ENCODE measurements at regions not wholly inside any gene's neighbourhood (a gene's known extent, or its start where the extent isn't known, plus 50 kb on each side); places are given as distances from the start of the nearest gene placed in this dataset.

DNA sequence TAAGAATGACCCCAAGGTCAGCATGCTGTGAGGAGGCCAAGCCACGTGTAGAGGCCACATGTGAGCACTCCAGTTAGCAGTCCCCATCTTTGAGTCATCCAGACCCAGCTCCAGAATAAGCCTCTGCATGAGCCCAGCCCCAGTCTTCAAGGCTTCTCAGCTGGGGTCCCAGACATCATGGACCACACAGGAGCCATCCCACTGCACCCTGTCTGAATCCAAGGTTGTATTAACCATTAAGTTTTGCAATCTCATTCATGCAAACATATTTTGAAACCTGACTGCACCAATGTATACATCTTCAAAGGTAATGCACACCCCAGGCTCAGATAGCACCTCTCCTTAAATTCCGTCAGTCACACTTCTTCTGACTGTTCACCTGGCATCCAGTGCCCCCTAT is 249.1 kb upstream of the CHRNA7 start:
- Histone ChIP-seq H3K4me3 (ENCODE audit: control insufficient read depth in 1 of 2, extremely low read depth in 1 of 2, low read length in 1 of 2) (no peak overlapping the region), H3K27me3 (replicated peaks in 1 of 2; ENCODE audit: control insufficient read depth in 2 of 2, extremely low read depth in 1 of 2, insufficient read depth in 2 of 2, low read length in 1 of 2) (peaks cover 4 to 18% of the 10 kb centered on the region in 2 experiments), H3K36me3 (ENCODE audit: control insufficient read depth in 2 of 2, extremely low read depth in 1 of 2, insufficient read depth in 1 of 2, low read length in 1 of 2) (no peaks in the 10 kb centered on the region), H3K4me1 (ENCODE audit: control insufficient read depth in 1 of 2, extremely low read depth in 1 of 2, insufficient read depth in 2 of 2, low read length in 2 of 2) (no peaks in the 10 kb centered on the region), H3K9me3 (no peaks in the 10 kb centered on the region), H3K27ac (ENCODE audit: low read length) (no peak overlapping the region)
- no peaks in the 10 kb centered on the region for H3K9me3 Mint-ChIP-seq
- ATAC-seq (replicated peaks in 1 of 4) (no peak), DNase-seq (no peak)
- H3K27ac Mint-ChIP-seq, result no peak overlapping the region
- WGBS (ENCODE audit: insufficient coverage), result 34% methylated on average over 2 of the region's 2 CpGs
- no peaks in the 10 kb centered on the region for H3K4me1 Mint-ChIP-seq
- ChIA-PET POLR2A (no interaction called here), CTCF (no interaction called here)
- peaks cover 17 to 35% of the 10 kb centered on the region in 2 donors for H3K27me3 Mint-ChIP-seq
- H3K36me3 Mint-ChIP-seq, result no peaks in the 10 kb centered on the region
- no peak overlapping the region for H3K4me3 Mint-ChIP-seq

DNA sequence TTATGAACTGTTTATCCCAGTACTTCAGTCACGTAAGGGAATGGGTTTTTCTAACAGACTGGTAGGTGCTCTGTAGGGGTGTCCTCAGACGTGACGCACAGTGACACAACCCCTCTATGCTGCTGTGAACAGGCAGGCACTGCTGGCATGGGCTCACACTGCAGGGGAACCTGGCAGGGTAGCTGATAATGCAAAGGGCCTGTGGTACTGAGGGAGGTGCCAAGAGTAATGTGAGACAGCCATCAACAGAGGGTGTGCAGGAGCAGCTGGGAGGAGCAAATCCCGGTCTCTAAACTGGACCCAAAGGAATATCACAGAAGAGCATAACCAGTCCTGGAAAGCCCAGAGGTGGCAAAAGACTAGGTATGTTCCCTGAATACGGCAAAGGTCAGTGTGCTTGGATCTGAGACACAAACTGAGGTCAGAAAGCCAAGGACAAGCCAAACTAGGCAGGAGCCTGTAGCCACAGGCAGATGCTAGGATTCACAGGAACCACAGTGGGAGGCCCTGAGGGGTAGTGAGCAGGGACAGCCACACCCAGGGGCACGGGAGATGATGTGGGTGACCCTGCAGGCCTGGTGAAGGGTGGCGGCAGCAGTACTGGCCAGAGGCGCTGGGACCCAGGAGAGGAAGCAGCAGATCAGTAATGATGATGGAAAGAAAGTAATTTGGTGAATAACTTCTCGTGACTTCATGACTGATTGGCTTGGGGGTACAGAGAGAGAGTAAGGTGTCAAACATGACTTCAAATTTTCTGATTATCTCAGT is 248.1 kb upstream of the CHRNA7 start:
- ChIA-PET POLR2A (no interaction called here), CTCF (no interaction called here)
- ATAC-seq (replicated peaks in 1 of 4) (no peak), DNase-seq (no peak)
- Histone ChIP-seq H3K36me3 (ENCODE audit: control insufficient read depth in 2 of 2, extremely low read depth in 1 of 2, insufficient read depth in 1 of 2, low read length in 1 of 2) (no peaks in the 10 kb centered on the region), H3K4me1 (ENCODE audit: control insufficient read depth in 1 of 2, extremely low read depth in 1 of 2, insufficient read depth in 2 of 2, low read length in 2 of 2) (no peaks in the 10 kb centered on the region), H3K9me3 (no peaks in the 10 kb centered on the region), H3K27ac (ENCODE audit: low read length) (no peak overlapping the region), H3K4me3 (ENCODE audit: control insufficient read depth in 1 of 2, extremely low read depth in 1 of 2, low read length in 1 of 2) (no peak overlapping the region), H3K27me3 (replicated peaks in 1 of 2; ENCODE audit: control insufficient read depth in 2 of 2, extremely low read depth in 1 of 2, insufficient read depth in 2 of 2, low read length in 1 of 2) (peaks cover 4 to 17% of the 10 kb centered on the region in 2 experiments)
- H3K27me3 Mint-ChIP-seq, result peaks cover 17 to 32% of the 10 kb centered on the region in 2 donors
- no peaks in the 10 kb centered on the region for H3K36me3 Mint-ChIP-seq
- H3K4me3 Mint-ChIP-seq, result no peak overlapping the region
- no peaks in the 10 kb centered on the region for H3K4me1 Mint-ChIP-seq
- H3K27ac Mint-ChIP-seq, result no peak overlapping the region
- no peaks in the 10 kb centered on the region for H3K9me3 Mint-ChIP-seq
- 68% methylated on average over 8 of the region's 9 CpGs for WGBS (ENCODE audit: insufficient coverage)

DNA sequence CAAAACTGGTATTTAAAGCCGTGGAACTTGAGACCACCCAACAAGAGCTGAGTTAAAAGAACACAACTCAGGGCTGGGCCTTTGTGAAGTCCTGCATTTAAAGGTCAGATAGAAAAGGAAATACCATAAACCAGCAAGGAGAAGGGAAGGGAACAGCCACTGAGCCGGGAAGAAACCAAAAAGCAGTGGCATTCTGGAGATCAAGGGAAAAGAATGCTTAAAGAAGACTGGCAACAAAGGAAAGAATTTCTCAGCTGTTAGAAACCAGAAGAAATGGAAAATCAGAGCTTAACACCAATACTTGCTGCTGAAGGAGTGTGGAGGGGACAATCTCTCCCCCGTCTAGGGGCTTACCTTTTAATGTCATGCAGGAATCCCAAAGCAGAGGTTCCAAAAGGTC is 247.4 kb upstream of the CHRNA7 start:
- ChIA-PET POLR2A (no interaction called here), CTCF (no interaction called here)
- H3K9me3 ChIP-seq, result no peaks in the 10 kb centered on the region
- H3K36me3 Mint-ChIP-seq, result no peaks in the 10 kb centered on the region
- H3K4me1 ChIP-seq (ENCODE audit: control insufficient read depth in 1 of 2, extremely low read depth in 1 of 2, insufficient read depth in 2 of 2, low read length in 2 of 2), result no peaks in the 10 kb centered on the region
- no peaks in the 10 kb centered on the region for H3K9me3 Mint-ChIP-seq
- H3K27me3 ChIP-seq (replicated peaks in 1 of 2; ENCODE audit: control insufficient read depth in 2 of 2, extremely low read depth in 1 of 2, insufficient read depth in 2 of 2, low read length in 1 of 2), result peaks cover 4 to 14% of the 10 kb centered on the region in 2 experiments
- H3K36me3 ChIP-seq (ENCODE audit: control insufficient read depth in 2 of 2, extremely low read depth in 1 of 2, insufficient read depth in 1 of 2, low read length in 1 of 2), result no peaks in the 10 kb centered on the region
- ATAC-seq (replicated peaks in 1 of 4) (no peak), DNase-seq (no peak)
- H3K4me3 Mint-ChIP-seq, result no peak overlapping the region
- no peak overlapping the region for H3K27ac Mint-ChIP-seq
- no peaks in the 10 kb centered on the region for H3K4me1 Mint-ChIP-seq
- peaks cover 12 to 25% of the 10 kb centered on the region in 2 donors for H3K27me3 Mint-ChIP-seq
- H3K27ac ChIP-seq (ENCODE audit: low read length), result no peak overlapping the region
- WGBS (ENCODE audit: insufficient coverage), result 54% methylated on average over 2 of the region's 3 CpGs
- H3K4me3 ChIP-seq (ENCODE audit: control insufficient read depth in 1 of 2, extremely low read depth in 1 of 2, low read length in 1 of 2), result no peak overlapping the region

- Histone ChIP-seq H3K27ac (ENCODE audit: low read length) (no peak overlapping the region), H3K9me3 (no peaks in the 10 kb centered on the region), H3K36me3 (ENCODE audit: control insufficient read depth in 2 of 2, extremely low read depth in 1 of 2, insufficient read depth in 1 of 2, low read length in 1 of 2) (no peaks in the 10 kb centered on the region), H3K4me3 (ENCODE audit: control insufficient read depth in 1 of 2, extremely low read depth in 1 of 2, low read length in 1 of 2) (no peak overlapping the region), H3K27me3 (replicated peaks in 1 of 2; ENCODE audit: control insufficient read depth in 2 of 2, extremely low read depth in 1 of 2, insufficient read depth in 2 of 2, low read length in 1 of 2) (peaks cover 2 to 6% of the 10 kb centered on the region in 2 experiments), H3K4me1 (ENCODE audit: control insufficient read depth in 1 of 2, extremely low read depth in 1 of 2, insufficient read depth in 2 of 2, low read length in 2 of 2) (no peaks in the 10 kb centered on the region)
- POLR2A ChIA-PET, result no interaction called here
- H3K4me3 Mint-ChIP-seq, result no peak overlapping the region
- CTCF ChIA-PET, result no interaction called here
- peaks cover 8 to 23% of the 10 kb centered on the region in 2 donors for H3K27me3 Mint-ChIP-seq
- ATAC-seq (replicated peaks in 1 of 4), result no peak
- no peaks in the 10 kb centered on the region for H3K4me1 Mint-ChIP-seq
- WGBS (ENCODE audit: insufficient coverage), result 63% methylated on average over 1 of the region's 4 CpGs
- no peak for DNase-seq
- no peak overlapping the region for H3K27ac Mint-ChIP-seq
- no peaks in the 10 kb centered on the region for H3K9me3 Mint-ChIP-seq
- no peaks in the 10 kb centered on the region for H3K36me3 Mint-ChIP-seq
Observed at GRCh38 chr15:31786360-31786759, 244.0 kb upstream of the CHRNA7 start.

DNA sequence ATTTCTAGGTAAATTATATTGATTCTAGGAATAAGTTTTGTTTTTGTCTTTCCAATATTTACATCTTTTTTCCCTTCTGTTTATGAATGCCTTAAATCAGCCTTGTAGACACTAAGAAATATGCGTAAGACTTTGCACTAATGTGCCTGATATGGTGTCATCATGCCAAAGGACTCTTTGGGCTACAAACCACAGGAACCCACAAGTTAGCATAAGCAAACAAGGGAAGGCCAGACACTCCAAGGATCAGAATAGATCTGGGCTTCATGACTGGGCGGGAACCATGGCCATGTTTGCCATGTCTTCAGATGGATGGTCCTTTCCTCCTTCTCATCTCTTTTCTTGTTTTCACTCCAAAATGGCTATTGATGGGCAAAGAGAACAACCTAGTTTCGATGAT is 242.2 kb upstream of the CHRNA7 start:
- H3K27ac Mint-ChIP-seq, result no peak overlapping the region
- DNase-seq (no peak), ATAC-seq (replicated peaks in 1 of 4) (no peak)
- POLR2A ChIA-PET, result no interaction called here
- 50% methylated on average over 2 of the region's 3 CpGs for WGBS (ENCODE audit: insufficient coverage)
- no peaks in the 10 kb centered on the region for H3K9me3 ChIP-seq
- no peak overlapping the region for H3K27ac ChIP-seq (ENCODE audit: low read length)
- no peaks in the 10 kb centered on the region for H3K4me1 ChIP-seq (ENCODE audit: control insufficient read depth in 1 of 2, extremely low read depth in 1 of 2, insufficient read depth in 2 of 2, low read length in 2 of 2)
- H3K4me3 ChIP-seq (ENCODE audit: control insufficient read depth in 1 of 2, extremely low read depth in 1 of 2, low read length in 1 of 2), result no peak overlapping the region
- H3K4me1 Mint-ChIP-seq, result no peaks in the 10 kb centered on the region
- no peaks in the 10 kb centered on the region for H3K36me3 Mint-ChIP-seq
- H3K27me3 Mint-ChIP-seq, result peaks cover 4 to 20% of the 10 kb centered on the region in 2 donors
- H3K4me3 Mint-ChIP-seq, result no peak overlapping the region
- CTCF ChIA-PET, result no interaction called here
- peaks cover 2 to 6% of the 10 kb centered on the region in 2 experiments for H3K27me3 ChIP-seq (replicated peaks in 1 of 2; ENCODE audit: control insufficient read depth in 2 of 2, extremely low read depth in 1 of 2, insufficient read depth in 2 of 2, low read length in 1 of 2)
- no peaks in the 10 kb centered on the region for H3K9me3 Mint-ChIP-seq
- no peaks in the 10 kb centered on the region for H3K36me3 ChIP-seq (ENCODE audit: control insufficient read depth in 2 of 2, extremely low read depth in 1 of 2, insufficient read depth in 1 of 2, low read length in 1 of 2)

GRCh38 chr15:31792611-31793199 is 237.6 kb upstream of the CHRNA7 start:
- no peaks in the 10 kb centered on the region for H3K9me3 Mint-ChIP-seq
- Histone ChIP-seq H3K4me1 (ENCODE audit: control insufficient read depth in 1 of 2, extremely low read depth in 1 of 2, insufficient read depth in 2 of 2, low read length in 2 of 2) (no peaks in the 10 kb centered on the region), H3K27ac (ENCODE audit: low read length) (no peak overlapping the region), H3K27me3 (replicated peaks in 1 of 2; ENCODE audit: control insufficient read depth in 2 of 2, extremely low read depth in 1 of 2, insufficient read depth in 2 of 2, low read length in 1 of 2) (peaks cover 0 to 13% of the 10 kb centered on the region in 2 experiments), H3K36me3 (ENCODE audit: control insufficient read depth in 2 of 2, extremely low read depth in 1 of 2, insufficient read depth in 1 of 2, low read length in 1 of 2) (no peaks in the 10 kb centered on the region), H3K9me3 (no peaks in the 10 kb centered on the region), H3K4me3 (ENCODE audit: control insufficient read depth in 1 of 2, extremely low read depth in 1 of 2, low read length in 1 of 2) (no peak overlapping the region)
- peaks cover 12 to 19% of the 10 kb centered on the region in 2 donors for H3K27me3 Mint-ChIP-seq
- H3K4me1 Mint-ChIP-seq, result no peaks in the 10 kb centered on the region
- no peak for DNase-seq
- no peak for ATAC-seq (replicated peaks in 1 of 4)
- WGBS (ENCODE audit: insufficient coverage), result 81% methylated on average over 8 of the region's 9 CpGs
- H3K27ac Mint-ChIP-seq, result no peak overlapping the region
- no peaks in the 10 kb centered on the region for H3K36me3 Mint-ChIP-seq
- CTCF ChIA-PET, result no interaction called here
- POLR2A ChIA-PET, result no interaction called here
- H3K4me3 Mint-ChIP-seq, result no peak overlapping the region
